K562 (cell line): ENCODE measurements at regions not wholly inside any gene's neighbourhood (a gene's known extent, or its start where the extent isn't known, plus 50 kb on each side); places are given as distances from the start of the nearest gene placed in this dataset.
"Not testable (repeated sequence)": the region's sequence is repeated elsewhere in the genome, so short reads cannot be mapped to it uniquely, and the experiment has no call there.

ENCODE experiments used
- ATAC-seq: fragments of 200-7000 bp; cut with Tn5 transposase; 3 replicates; pipeline ENCODE4 v1.9.1; 2020; ENCODE audit warnings: moderate library complexity
- BruUV-seq: library from RNA; stranded (reverse); fragments of 400-500 nt; replicated peaks from 2 replicates; lab custom pipeline; 2021; lab: Mats Ljungman, UMichigan
- CTCF ChIA-PET: fragments of 300-600 bp; formaldehyde crosslinking; extraction: SDS; loops from one replicate; lab custom pipeline; 2021; ENCODE audit warnings: low intra/inter-chr PET ratio; lab: Yijun Ruan, JAX
- POLR2A ChIA-PET: fragments of 300-600, 350-650 bp; sonication (Branson Sonifier 250); formaldehyde crosslinking; extraction: SDS; loops from one replicate; lab custom pipeline; 2021; ENCODE audit warnings: antibody characterized with exemption, inconsistent platforms; lab: Yijun Ruan, JAX
- DNase-seq, 4 experiments: peaks; one replicate each; pipeline versions ENCODE4 v3.0.0 to v3.0.0-alpha.2; 2011 to 2018; ENCODE audit warnings: low spot score in 3 of 4, mixed read lengths in 3 of 4; ENCODE audit errors: extremely low read depth in 1 of 4
- FAIRE-seq: peaks from 2 replicates; lab custom pipeline; 2011; peaks lifted over from hg19 to GRCh38; lab: Jason Lieb, UNC
- H2AFZ ChIP-seq: 2 replicates; pipeline ENCODE4 v1.6.0; 2011; ENCODE audit warnings: low read depth, low read length, control low read depth, inconsistent platforms
- H3K27ac ChIP-seq: fragments of 200-600 bp; 3 replicates; pipeline ENCODE4 v1.8.0; 2011; ENCODE audit warnings: low read depth, mild to moderate bottlenecking, control low read depth, inconsistent platforms, low read length, moderate library complexity, mixed read lengths; ENCODE audit errors: extremely low read depth
- H3K27me3 ChIP-seq, 2 experiments: fragments of 300-600 bp in 1 of 2; 2 replicates in 1 of 2; 3 replicates in 1 of 2; pipeline versions ENCODE4 v1.6.0 to v1.8.0; 2011; ENCODE audit warnings: inconsistent platforms in 2 of 2, low read length in 2 of 2, mild to moderate bottlenecking in 1 of 2, mixed read lengths in 1 of 2, moderate library complexity in 1 of 2; ENCODE audit not compliant: control insufficient read depth in 2 of 2, insufficient read depth in 2 of 2
- H3K36me3 ChIP-seq: fragments of 300-600 bp; 3 replicates; pipeline ENCODE4 v1.8.0; 2011; ENCODE audit warnings: mild to moderate bottlenecking, low read length, inconsistent platforms; ENCODE audit not compliant: control insufficient read depth, insufficient read depth
- H3K4me1 ChIP-seq, 2 experiments: fragments of 200-600 bp in 1 of 2; replicated peaks in 1 of 2; 2 replicates in 1 of 2; 3 replicates in 1 of 2; pipeline versions ENCODE4 v1.5.1 to v1.8.0; 2011; ENCODE audit warnings: inconsistent platforms in 2 of 2, low read length in 2 of 2, mild to moderate bottlenecking in 1 of 2, mixed read lengths in 1 of 2, moderate library complexity in 1 of 2; ENCODE audit not compliant: control insufficient read depth in 2 of 2, insufficient read depth in 2 of 2
- H3K4me2 ChIP-seq: 2 replicates; pipeline ENCODE4 v1.6.1; 2011; ENCODE audit warnings: low read length, control low read depth, inconsistent platforms, mixed read lengths; ENCODE audit not compliant: insufficient read depth
- H3K4me3 ChIP-seq: fragments of 200-600 bp; sonication (generic), shearing (Covaris generic); 2 replicates; pipeline ENCODE4 v1.5.1; 2016; ENCODE audit warnings: control low read depth, inconsistent platforms
- H3K79me2 ChIP-seq: fragments of 200-600 bp; 3 replicates; pipeline ENCODE4 v1.8.0; 2011; ENCODE audit warnings: low read length, inconsistent platforms; ENCODE audit not compliant: control insufficient read depth, insufficient read depth
- H3K9ac ChIP-seq, 2 experiments: 2 replicates each; pipeline versions ENCODE4 v1.6.0 to v1.6.1; 2011; ENCODE audit warnings: low read depth in 2 of 2, low read length in 2 of 2, control low read depth in 1 of 2, inconsistent platforms in 1 of 2, mild to moderate bottlenecking in 1 of 2, mixed read lengths in 1 of 2; ENCODE audit not compliant: insufficient read depth in 1 of 2
- H3K9me1 ChIP-seq: one replicate; pipeline ENCODE4 v1.6.0; 2011; ENCODE audit warnings: inconsistent platforms, mild to moderate bottlenecking, low read length, moderate library complexity; ENCODE audit not compliant: control insufficient read depth, insufficient read depth
- H3K9me3 ChIP-seq: replicated peaks from 2 replicates; pipeline ENCODE4 v1.5.1; 2011; ENCODE audit warnings: low read depth, low read length, inconsistent platforms; ENCODE audit not compliant: control insufficient read depth, insufficient read depth
- H4K20me1 ChIP-seq: replicated peaks from 2 replicates; pipeline ENCODE4 v1.6.1; 2011; ENCODE audit warnings: low read length, inconsistent platforms, mixed read lengths; ENCODE audit not compliant: control insufficient read depth, insufficient read depth
- BCOR ChIP-seq: fragments of 450-650 bp; IDR thresholded peaks from 2 replicates; pipeline ENCODE4 v1.6.1; 2016
- CSDE1 ChIP-seq, 2 experiments: fragments of 450-650 bp; IDR thresholded peaks; 2 replicates each; pipeline ENCODE4 v1.6.1; 2016; ENCODE audit warnings: mild to moderate bottlenecking in 1 of 2
- ILF3 ChIP-seq: fragments of 450-650 bp; IDR thresholded peaks from 2 replicates; pipeline ENCODE4 v1.6.1; 2018; ENCODE audit warnings: antibody characterized with exemption, mild to moderate bottlenecking, moderate library complexity, borderline replicate concordance
- NFIC ChIP-seq: fragments of 450-650 bp; IDR thresholded peaks from 2 replicates; pipeline ENCODE4 v1.6.1; 2017; ENCODE audit warnings: mild to moderate bottlenecking, inconsistent platforms
- NFIX ChIP-seq: fragments of 250-450 bp; sonication (Bioruptor Pico); IDR thresholded peaks from 2 replicates; pipeline ENCODE4 v1.4.0; 2020; ENCODE audit warnings: low read depth, mild to moderate bottlenecking, moderate library complexity
- YY1 ChIP-seq, 3 experiments: IDR thresholded peaks; 2 replicates each; pipeline ENCODE4 v1.6.1; 2011; ENCODE audit warnings: low read length in 2 of 3, mild to moderate bottlenecking in 2 of 3, moderate library complexity in 2 of 3, borderline replicate concordance in 1 of 3, control low read depth in 1 of 3, low read depth in 1 of 3; ENCODE audit not compliant: insufficient read depth in 3 of 3, insufficient replicate concordance in 2 of 3, control insufficient read depth in 1 of 3, insufficient read length in 1 of 3; ENCODE audit errors: extremely low read depth in 1 of 3
- WGBS: fragments of 100-300 bp; shearing (Covaris generic); methylation state at CpG from one replicate; pipeline ENCODE4 v1.1.6; 2016; ENCODE audit warnings: low coverage, mixed read lengths; ENCODE audit not compliant: insufficient coverage; ENCODE audit errors: missing lambda C conversion rate; 5-methylcytosine and 5-hydroxymethylcytosine counted together
- in situ Hi-C: fragments of 300-500 bp; cut with MboI; formaldehyde crosslinking; loops from 4 replicates; pipeline ENCODE4 v1.15.0; 2018; ENCODE audit warnings: inconsistent platforms, mixed read lengths
- intact Hi-C: fragments of 100-400 bp; cut with micrococcal nuclease; formaldehyde crosslinking; loops from 2 replicates; pipeline ENCODE4 v1.14.2; 2022
- TF ChIP-seq, protein P1 (sequence below), 2 experiments: IDR thresholded peaks; 2 replicates each; pipeline ENCODE4 v1.6.1; 2012; ENCODE audit warnings: improper control_type of control experiment in 2 of 2, low read depth in 2 of 2, low read length in 2 of 2, borderline replicate concordance in 1 of 2

- TF ChIP-seq, protein P1, sequence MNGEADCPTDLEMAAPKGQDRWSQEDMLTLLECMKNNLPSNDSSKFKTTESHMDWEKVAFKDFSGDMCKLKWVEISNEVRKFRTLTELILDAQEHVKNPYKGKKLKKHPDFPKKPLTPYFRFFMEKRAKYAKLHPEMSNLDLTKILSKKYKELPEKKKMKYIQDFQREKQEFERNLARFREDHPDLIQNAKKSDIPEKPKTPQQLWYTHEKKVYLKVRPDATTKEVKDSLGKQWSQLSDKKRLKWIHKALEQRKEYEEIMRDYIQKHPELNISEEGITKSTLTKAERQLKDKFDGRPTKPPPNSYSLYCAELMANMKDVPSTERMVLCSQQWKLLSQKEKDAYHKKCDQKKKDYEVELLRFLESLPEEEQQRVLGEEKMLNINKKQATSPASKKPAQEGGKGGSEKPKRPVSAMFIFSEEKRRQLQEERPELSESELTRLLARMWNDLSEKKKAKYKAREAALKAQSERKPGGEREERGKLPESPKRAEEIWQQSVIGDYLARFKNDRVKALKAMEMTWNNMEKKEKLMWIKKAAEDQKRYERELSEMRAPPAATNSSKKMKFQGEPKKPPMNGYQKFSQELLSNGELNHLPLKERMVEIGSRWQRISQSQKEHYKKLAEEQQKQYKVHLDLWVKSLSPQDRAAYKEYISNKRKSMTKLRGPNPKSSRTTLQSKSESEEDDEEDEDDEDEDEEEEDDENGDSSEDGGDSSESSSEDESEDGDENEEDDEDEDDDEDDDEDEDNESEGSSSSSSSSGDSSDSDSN (IDR thresholded peaks at IDR 0.05; ENCODE audit: borderline replicate concordance in 1 of 2, low read depth in 2 of 2, low read length in 2 of 2), result no peak
- TF ChIP-seq ILF3, result no peak
- no peak for TF ChIP-seq NFIX (CRISPR knock-in tag)
- TF ChIP-seq YY1 (IDR thresholded peaks at IDR 0.05; ENCODE audit: borderline replicate concordance in 1 of 3, control insufficient read depth in 1 of 3, extremely low read depth in 1 of 3, insufficient read depth in 3 of 3, insufficient read length in 1 of 3, insufficient replicate concordance in 2 of 3, low read depth in 1 of 3, low read length in 2 of 3), result no peak
- no peak for TF ChIP-seq CSDE1 (IDR thresholded peaks at IDR 0.05)
Measured at GRCh38 chr13:50494138-50494537, 349.4 kb downstream of the DLEU7 start (continued).

- intact Hi-C loops, H4K20me1 ChIP-seq, H3K79me2 ChIP-seq, H3K9ac ChIP-seq, FAIRE-seq, H3K27me3 ChIP-seq, H3K4me2 ChIP-seq, H3K27ac ChIP-seq, H3K4me1 ChIP-seq, H3K9me1 ChIP-seq: not testable (repeated sequence)
- TF ChIP-seq NFIC (peak; percentile 84), NFIX (CRISPR knock-in tag) (peak; percentile 61), BCOR (0 out of 2 replicates have a peak, but pooled peaks have one; percentile 17)
- TF ChIP-seq, all 486 proteins: peak for 3; not testable (repeated sequence) for 483
- POLR2A ChIA-PET, H3K4me3 ChIP-seq, ATAC-seq, H2AFZ ChIP-seq, BruUV-seq, H3K36me3 ChIP-seq, in situ Hi-C loops, H3K9me3 ChIP-seq, DNase-seq, CTCF ChIA-PET: not testable (repeated sequence)
- WGBS, result no CpG with 5 or more reads among the region's 1 CpG
Measured at GRCh38 chr13:50503212-50503611, 340.3 kb downstream of the DLEU7 start.
